Fibroblast of peridontal ligament (primary cell): ENCODE measurements at regions not wholly inside any gene's neighbourhood (a gene's known extent, or its start where the extent isn't known, plus 50 kb on each side); places are given as distances from the start of the nearest gene placed in this dataset.
"Not testable (repeated sequence)": the region's sequence is repeated elsewhere in the genome, so short reads cannot be mapped to it uniquely, and the experiment has no call there.

Experiments used
- DNase-seq: peaks from one replicate; pipeline ENCODE4 v3.0.0-alpha.2; 2010; ENCODE audit errors: extremely low read depth

DNA sequence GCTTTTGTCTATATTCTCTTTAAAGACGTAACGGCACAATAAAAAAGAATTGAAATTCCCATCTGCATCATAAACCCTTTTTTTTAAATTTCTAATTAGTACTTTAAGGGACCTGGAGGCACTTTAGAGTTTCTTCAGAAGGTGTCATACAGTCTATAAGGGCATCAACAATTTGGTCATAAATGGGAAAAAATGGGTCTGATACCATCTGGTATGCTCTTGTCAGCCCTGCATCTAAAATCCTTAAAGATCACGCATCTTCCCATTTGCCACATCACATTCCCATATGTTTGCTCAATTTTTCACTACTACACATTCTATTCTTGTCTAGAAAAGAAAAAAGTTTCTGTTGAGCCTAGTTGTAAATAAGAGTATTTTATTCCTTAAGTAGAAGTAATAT is 53.8 kb downstream of the COX7C start:
- DNase-seq: no peak

DNA sequence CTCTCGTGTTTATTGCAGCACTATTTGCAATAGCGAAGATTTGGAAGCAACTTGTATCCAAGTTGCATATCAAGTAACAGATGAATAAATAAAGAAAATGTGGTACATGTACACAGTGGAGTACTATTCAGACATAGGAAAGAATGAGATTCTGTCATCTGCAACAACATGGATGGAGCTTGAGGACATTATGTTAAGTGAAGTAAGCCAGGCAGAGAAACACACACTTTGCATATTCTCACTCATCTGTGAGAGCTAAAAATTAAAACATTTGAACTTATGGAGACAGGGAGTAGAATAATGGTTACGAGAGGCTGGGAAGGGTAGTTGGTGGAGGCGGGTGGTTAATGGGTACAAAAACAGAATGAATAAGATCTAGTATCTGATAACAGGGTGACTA is 56.3 kb downstream of the COX7C start:
- DNase-seq: no peak

DNA sequence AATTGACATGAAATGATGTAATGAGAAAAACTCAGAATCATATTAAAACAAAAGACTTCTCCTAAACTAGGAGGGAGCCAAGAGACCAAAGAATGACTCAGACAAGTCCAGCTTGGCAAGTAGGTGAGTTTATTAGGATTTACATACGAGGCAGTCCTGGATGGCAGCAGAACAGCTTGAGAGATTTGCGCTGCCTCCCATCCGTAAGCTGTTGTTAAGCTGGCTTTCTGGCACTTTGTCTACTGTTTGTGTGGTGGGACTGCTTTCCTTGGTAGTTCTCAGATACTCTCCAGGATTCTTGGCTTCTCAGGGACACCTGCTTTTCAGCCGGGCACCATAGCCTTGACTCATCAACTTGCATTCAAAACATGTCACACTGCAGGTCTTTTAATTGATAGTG is 57.6 kb downstream of the COX7C start:
- DNase-seq: no peak

DNA sequence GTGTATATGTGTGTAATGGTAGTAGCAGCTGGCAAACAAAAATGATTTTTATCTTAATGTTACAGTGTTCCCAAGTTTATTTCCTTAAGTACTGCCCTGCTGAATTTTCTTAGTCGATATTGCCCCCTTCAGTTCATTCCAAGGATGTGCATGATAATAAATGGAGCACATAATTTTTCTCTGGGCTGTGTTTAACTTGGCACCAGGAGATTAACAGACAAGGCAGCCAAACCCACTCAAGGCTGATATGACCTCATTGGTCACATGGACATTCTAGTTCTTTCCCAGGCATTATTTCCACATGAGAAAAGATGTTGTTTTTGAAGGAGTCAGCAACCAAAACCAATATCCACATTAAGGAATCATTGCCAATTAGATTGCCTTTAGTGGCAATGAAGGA is 61.8 kb downstream of the COX7C start:
- DNase-seq: peak; percentile 98

DNA sequence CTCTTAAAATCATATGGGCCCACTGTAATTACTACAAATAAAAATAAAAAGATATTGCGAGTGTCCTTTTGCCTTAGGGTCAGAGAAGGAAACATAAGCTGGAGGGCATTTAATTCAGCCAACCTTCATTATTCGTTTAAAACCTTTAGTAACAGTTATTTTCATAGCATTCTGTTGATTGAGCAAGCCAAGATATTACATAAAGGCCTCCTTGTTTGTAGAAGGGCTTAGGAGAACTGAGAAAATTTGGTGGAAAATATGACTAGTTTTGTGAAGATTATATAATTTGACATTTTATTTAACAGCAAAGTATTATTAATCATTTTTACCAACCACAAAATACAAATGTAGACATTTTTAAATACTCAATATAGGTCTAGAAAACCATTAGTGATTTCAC is 62.2 kb downstream of the COX7C start:
- no peak for DNase-seq

DNA sequence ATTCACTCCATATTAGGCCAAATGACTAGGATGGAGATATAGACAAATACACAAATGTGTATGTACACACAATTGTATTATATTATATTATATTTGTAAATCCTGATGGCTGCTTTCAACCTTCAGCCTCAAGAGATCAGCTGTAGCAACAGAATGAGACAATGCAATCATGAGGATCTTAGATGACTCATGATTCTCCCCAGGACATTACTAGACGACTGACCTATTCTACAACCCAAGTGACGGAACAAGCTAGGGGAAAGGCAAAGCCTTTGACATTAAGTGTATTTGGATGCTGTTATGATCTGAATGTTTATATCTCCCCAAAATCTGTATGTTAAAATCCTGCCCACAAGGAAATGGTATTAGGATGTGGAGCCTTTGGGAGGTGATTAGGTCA is 66.5 kb downstream of the COX7C start:
- peak; percentile 35 for DNase-seq

DNA sequence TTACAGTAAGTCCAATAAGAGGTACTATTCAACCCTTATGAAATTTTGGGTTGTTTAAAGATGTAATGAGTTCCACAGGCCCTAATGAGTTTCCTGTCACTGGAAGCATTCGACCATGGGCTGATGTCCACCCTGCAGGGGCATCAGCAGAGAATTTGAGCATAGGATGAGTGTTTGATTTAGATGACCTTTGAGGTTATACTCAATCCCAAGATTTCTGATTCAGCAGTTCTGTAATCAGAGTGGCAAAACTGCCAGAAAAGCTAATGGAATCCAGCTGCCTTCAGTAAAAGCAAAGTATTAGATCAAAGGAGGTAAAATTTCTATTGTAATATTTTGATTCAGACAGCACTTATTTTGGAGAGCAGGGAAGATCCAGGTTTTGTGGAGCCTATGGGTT is 68.3 kb downstream of the COX7C start:
- DNase-seq: peak; percentile 75

DNA sequence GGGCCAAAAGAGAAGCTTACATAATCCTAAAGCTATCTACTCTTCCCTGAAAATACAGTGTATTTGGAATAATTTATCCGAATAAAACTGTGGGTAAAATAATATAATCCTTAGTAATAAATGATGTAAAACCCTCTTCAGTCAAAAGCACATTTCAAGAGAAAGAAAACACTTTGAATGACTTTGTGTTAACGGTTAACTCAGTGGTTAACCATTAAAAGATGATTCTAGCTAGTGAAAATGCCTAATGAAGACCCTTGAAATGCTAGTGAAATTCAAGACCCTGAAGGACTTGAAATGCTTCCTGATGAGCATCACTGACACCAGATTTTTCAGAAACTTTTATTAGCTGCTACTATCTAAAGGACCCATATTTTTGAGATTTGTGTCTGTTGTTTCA is 70.7 kb downstream of the COX7C start:
- no peak for DNase-seq

DNA sequence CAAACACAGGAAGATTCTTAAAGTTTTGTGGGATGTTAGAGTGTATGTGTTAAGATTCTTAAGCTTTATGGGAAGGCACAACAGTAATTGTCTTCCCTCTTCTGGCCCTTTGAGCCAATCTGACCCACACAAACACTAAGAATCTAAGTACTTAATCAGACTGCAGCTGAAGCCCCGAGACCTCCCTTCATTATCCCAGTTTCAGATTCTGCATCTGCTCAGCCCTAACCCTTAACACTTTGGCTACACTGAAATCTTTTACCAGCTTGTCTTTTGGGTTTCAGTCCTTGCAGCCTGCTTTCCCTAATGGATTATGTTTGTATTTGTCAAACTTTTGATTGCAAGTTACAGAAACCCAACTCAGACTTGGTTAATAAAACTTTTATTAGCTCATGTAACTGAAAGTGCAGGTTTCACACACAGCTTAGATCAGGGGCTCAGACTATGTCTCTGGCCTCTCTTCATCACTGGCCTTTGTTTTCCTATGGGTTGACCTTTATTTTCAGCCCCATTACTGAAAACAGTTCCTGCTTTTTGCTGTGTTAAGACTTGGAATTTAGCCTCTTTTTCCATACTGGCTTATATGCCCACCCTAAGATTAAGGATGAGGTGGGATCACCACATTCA is 71.5 kb downstream of the COX7C start:
- no peak for DNase-seq

DNA sequence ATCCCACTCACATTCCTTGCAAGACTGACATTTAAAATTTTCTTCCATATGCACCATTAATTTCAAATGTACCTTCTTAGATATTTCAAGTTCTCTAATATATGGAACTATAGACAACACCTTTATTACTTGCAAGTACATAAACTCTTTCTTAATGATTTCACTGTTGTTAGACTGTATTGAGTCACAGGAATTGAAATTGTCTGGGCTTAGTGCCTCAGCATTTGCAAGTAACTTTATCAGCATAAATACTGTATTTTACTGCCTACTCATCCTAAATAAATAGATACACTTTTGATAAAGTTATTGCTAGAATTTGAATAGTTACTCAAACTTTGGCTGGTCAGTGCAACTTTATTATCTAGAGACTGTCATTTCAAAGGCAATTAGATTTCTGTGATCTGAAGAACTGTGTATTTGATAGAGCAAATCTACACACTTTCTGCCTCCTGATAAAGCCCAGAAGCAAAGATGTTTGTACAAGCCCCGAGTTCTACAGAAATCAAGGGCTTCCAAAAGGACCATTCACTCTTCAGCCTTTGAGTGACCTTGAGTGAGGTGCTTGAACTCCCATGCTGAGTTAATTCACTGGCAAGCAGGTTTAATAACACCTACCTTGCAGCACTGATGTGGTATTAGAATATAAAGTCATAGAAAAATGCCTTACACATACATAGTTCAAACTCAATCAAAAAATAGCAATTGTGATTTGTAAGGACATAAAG is 91.6 kb downstream of the COX7C start:
- DNase-seq: no peak

DNA sequence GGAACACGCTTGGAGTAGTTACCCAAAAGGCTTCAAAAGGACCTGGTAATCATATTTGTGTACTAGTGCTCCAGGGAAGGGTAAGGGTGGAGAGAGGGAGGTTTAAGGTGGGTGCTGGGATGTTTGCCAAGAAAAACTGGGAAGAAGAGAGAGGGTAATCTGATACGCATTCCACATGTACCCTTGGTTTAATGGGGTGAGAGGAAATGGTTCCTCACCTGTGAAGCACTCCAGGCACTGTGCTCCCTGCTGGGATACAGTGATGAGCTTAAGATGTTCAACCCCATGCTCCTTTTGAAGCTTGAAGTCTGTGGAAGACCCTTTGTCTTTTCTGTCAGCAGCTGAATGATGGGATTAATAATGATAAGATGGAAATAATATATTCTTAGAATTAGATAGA is 98.4 kb downstream of the COX7C start:
- no peak for DNase-seq

DNA sequence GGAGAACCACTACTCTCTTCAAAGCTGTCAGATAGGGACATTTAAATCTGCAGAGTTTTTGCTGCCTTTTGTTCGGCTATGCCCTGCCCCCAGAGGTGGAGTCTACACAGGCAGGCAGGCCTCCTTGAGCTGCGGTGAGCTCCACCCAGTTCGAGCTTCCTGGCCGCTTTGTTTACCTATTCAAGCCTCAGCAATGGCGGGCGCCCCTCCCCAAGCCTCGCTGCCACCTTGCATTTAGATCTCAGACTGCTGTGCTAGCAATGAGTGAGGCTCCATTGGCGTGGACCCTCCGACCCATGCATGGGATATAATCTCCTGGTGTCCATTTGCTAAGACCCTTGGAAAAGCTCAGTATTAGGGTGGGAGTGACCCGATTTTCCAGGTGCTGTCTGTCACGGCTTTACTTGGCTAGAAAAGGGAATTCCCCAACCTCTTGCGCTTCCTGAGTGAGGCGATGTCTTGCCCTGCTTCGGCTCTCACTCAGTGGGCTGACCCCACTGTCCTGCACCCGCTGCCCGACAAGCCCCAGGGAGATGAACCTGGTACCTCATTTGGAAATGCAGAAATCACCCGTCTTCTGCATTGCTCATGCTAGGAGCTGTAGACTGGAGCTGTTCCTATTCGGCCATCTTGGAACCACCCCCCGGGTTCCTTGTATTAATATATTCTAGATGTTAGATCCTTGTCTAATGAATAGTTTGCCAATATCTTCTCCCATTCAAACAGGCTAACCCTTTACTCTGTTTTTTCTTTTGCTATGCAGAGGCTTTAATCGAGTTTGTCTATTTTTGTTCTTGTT is 113.8 kb downstream of the COX7C start:
- DNase-seq: not testable (repeated sequence)

DNA sequence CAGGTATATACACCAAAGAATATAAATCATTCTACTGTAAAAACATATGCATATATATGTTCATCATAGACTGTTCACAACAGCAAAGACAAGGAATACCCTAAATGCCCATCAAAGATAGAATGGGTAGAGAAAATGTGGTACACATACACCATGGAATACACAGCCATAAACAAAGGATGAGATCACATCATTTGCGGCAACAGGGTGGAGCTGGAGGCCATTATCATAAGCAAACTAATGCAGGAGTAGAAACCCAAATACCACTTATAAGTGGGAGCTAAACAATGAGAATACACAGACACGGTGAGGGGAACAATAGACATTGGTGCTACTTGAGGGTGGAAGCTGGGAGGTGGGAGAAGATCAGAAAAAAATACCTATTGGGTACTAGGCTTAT is 117.6 kb downstream of the COX7C start:
- DNase-seq: no peak

DNA sequence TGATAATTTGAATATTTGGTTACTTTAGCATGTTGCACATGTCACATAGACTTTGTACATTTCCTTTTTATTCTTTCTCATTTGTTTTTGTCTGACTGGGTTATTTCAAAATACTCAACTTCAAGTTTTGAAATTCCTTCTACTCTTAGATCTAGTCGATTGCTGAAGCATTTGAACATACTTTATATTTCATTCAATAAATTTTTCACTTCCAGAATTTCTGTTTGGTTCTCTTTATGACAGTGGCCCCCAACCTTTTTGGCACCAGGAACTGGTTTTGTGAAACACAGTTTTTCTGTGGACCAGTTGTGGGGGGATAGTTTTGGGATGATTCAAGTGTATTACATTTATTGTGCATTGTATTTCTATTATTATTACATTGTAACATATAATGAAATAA is 119.8 kb downstream of the COX7C start:
- no peak for DNase-seq

DNA sequence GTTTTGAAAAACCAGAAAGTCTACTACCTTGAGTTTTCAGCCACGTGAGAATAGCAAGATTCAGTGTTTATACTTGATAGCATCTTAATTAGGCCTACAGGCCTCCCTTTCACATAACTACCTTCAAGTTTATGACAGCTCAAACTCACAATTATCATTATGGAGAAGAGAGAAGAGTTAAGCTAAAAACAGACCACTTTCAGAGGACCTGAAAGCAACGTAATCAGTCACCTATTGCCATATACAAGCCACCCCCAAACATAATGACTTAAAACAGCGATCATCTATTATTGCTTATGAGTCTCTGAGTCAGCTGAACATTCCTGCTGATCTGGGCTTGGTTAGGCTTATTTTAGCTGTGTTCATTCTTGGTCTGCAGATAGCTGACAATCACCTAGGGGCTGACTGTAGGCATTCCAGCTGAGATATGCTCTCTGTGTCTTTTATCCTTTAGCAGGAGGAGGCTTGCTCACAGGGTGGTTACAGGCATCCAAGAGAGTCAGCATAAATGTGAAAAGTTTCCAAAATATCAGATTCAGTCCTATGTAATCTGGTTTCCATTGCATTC is 130.9 kb downstream of the COX7C start:
- no peak for DNase-seq

DNA sequence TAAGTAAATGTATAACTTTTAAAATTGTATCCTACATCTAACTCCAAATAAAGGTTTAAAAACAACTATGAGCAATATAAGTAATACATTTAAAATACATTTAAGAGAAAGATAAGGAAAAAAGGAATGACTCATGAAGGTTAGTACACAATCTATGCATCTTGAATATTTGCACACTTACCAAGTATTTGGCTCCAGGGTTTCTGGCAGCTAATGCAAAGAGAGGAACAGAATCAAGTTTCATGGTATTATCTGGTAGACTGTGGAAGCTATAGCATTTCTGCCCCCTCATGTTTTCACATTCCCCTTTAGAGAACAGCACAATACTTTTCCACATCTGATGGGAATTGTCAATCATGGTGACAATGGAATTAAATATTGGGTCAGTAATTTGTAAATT is 132.1 kb downstream of the COX7C start:
- DNase-seq: no peak

DNA sequence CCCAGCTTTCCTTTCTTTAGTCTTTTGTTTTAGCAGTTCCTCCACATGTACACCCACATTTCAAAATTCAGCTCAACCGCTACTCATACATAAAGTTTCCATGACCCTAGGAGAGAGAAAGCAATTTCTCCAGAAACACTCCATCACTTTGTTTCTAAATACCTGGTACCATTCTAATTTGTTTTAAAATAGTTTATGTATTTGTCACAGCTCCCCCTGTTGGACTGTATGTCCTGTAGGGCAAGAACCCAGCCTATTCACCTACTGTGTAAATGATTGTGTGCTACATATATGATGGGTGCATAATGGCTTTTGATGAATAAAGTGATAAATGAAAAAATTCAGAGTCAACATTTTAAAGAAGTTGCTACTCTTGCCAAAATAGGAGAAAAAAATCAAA is 139.1 kb downstream of the COX7C start:
- DNase-seq: no peak

DNA sequence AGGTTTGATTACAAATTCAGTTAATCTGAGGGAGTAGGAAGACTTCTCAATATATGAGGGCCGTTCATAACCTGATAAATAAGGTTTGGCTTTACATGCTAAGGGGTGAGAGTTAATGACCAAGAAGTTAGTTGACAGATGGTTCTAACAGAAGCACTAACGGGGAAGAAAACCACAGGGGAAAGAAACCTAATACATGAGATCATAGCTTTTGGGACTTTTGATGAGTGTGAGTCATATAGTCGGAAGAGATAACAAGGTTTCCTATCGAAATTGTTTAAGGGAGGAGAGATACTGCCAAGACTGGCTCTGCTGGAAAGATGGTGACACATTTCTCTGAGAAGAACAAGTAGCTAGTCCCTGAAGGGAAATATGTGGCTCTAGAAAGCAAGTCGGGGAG is 140.1 kb downstream of the COX7C start:
- no peak for DNase-seq

DNA sequence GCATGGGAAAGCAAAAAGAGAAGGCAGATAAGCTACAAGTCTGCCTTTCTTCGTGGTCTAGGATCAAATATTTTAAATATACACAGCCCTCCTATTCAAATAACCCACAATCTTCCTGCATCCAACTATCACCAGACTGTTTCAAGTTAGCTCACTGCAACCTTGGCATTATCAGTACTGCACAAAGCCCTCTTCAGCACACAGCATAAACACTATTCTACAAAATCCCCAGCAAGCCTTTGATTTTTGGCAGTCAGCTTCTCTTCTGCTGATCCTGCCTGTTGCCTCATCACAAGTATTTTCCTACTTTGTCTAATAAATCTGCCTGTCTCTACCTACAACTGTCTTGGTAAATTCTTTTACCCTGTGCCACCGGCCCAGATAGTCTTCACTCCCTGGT is 142.9 kb downstream of the COX7C start:
- no peak for DNase-seq

DNA sequence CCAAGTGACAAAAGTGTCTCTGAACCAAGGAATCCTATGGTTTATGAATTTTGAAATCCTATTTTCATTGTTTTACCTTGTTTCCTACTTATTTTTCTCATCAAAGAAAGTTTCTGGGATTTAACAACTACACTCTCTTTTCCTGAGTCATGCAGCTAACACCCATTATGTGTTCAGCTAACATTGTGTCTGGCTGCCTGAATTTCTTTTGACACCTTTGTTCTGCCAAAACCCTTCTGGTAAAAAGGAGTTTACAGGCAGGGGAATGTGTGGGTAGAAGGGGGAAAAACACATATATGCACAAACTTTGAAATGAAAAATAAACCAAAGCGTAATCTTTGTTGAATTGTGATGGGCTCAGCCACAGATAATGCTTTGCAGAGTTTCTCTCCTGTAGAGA is 146.2 kb downstream of the COX7C start:
- DNase-seq: no peak

DNA sequence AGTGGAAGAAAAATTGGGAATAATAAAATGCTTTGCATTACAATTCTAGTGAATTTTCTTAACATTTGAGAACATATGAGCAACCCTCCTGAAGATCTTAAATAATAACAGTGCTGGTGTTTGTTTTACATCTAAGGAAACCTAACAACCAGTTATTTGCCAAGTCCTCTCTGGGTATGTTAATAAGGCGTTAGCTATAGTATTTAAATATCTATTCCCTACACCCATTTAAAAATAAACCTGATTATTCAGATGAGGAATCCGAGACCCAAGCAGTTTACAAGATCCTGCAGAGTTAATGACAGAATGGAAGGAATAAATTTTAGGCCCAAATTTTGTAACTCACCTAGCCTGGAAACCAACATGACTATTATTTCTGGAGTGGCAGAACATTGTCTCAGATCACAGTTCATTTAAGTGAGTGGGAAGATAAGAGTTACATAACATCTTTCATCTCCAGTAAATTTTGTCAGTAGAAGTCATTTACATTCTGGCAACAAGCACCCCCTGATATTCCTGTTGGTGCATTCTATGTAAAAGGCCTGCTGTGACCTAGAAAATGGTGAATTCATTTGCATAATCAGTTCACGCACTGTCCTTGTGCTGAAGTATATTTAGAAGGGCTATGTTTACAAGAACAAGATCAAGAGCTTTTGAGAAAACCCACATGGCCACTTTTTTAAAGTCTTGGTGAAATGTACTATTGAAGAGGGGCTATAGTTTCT is 148.2 kb downstream of the COX7C start:
- DNase-seq: no peak

DNA sequence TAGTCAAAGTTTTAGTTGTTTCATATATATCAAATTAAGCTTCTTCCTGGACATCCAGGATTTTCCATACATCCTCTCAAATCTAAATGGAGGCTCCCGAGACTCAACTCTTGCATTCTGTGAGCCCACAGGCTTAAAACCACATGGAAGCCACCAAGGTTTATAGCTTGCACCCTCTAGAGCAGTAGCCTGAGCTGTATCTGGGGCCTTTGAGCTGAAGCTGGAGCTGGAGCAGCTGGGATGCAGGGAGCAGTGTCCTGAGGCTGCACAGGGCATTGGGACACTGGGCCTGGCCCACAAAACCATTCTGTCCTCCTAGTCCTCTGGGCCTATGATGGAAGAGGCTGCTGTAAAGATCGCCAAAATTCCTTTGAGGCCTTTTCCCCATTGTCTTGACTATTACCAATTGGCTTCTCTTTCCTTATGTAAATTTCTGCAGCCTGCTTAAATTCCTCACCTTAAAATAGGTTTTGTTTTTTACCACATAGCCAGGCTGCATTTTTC is 151.0 kb downstream of the COX7C start:
- DNase-seq: no peak
